ENCODE measurements at regions not wholly inside any gene's neighbourhood (a gene's known extent, or its start where the extent isn't known, plus 50 kb on each side); places are given as distances from the start of the nearest gene placed in this dataset.

DNA sequence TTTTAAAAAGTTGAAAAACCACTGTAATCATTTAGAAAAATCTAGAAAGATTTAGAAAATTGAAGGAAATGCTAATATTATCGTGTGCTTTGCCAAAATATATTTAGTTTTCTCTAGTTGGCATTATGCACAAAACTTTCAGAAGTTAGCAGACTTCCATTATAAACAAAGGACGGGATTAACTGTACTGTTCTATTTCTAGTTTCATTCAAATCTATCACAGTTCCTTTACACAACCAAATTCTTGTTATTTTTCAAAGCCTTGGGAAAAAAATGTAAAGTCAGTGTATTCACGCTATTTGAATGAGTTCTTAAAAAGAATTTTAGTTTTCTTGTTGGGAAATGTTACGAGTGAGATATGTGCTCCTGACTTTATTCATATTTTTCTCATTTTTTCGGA is 277.8 kb downstream of the LMO7 start:
- no peak for DNase-seq

- DNase-seq = no peak
Measured at GRCh38 chr13:75910591-75910990, 274.5 kb downstream of the LMO7 start.

Data from CD4-positive, alpha-beta T cell treated with Interleukin-1 beta for 1 hour (primary cell).